ENCODE measurements at regions not wholly inside any gene's neighbourhood (a gene's known extent, or its start where the extent isn't known, plus 50 kb on each side); places are given as distances from the start of the nearest gene placed in this dataset.

GRCh38 chr2:129300456-129300855 is 679.0 kb upstream of the RAB6C start:
- no peaks in the 10 kb centered on the region for H3K4me1 ChIP-seq (ENCODE audit: control insufficient read depth, insufficient read depth, low read length, poor library complexity, severe bottlenecking)
- H3K27me3 ChIP-seq (replicated peaks; ENCODE audit: control insufficient read depth, insufficient read depth, low read length, poor library complexity, severe bottlenecking) = no peaks in the 10 kb centered on the region
- H3K4me3 ChIP-seq (ENCODE audit: insufficient read depth, low read depth, low read length, poor library complexity, severe bottlenecking) = no peak overlapping the region
- DNase-seq = no peak
- H3K27ac ChIP-seq (ENCODE audit: insufficient read depth, low read length, poor library complexity, severe bottlenecking) = no peak overlapping the region
- no peaks in the 10 kb centered on the region for H3K36me3 ChIP-seq (ENCODE audit: control insufficient read depth, insufficient read depth, low read length)
- no peaks in the 10 kb centered on the region for H3K9me3 ChIP-seq (ENCODE audit: control insufficient read depth, low read length)

GRCh38 chr2:129301431-129301913 is 678.0 kb upstream of the RAB6C start:
- no peak for DNase-seq
- Histone ChIP-seq H3K9me3 (ENCODE audit: control insufficient read depth, low read length) (no peaks in the 10 kb centered on the region), H3K27ac (ENCODE audit: insufficient read depth, low read length, poor library complexity, severe bottlenecking) (no peak overlapping the region), H3K4me3 (ENCODE audit: insufficient read depth, low read depth, low read length, poor library complexity, severe bottlenecking) (no peak overlapping the region), H3K4me1 (ENCODE audit: control insufficient read depth, insufficient read depth, low read length, poor library complexity, severe bottlenecking) (no peaks in the 10 kb centered on the region), H3K27me3 (replicated peaks; ENCODE audit: control insufficient read depth, insufficient read depth, low read length, poor library complexity, severe bottlenecking) (no peaks in the 10 kb centered on the region), H3K36me3 (ENCODE audit: control insufficient read depth, insufficient read depth, low read length) (no peaks in the 10 kb centered on the region)

GRCh38 chr2:129302106-129302505 is 677.4 kb upstream of the RAB6C start:
- no peak overlapping the region for H3K27ac ChIP-seq (ENCODE audit: insufficient read depth, low read length, poor library complexity, severe bottlenecking)
- H3K9me3 ChIP-seq (ENCODE audit: control insufficient read depth, low read length) = no peaks in the 10 kb centered on the region
- no peaks in the 10 kb centered on the region for H3K4me1 ChIP-seq (ENCODE audit: control insufficient read depth, insufficient read depth, low read length, poor library complexity, severe bottlenecking)
- H3K36me3 ChIP-seq (ENCODE audit: control insufficient read depth, insufficient read depth, low read length) = no peaks in the 10 kb centered on the region
- no peak overlapping the region for H3K4me3 ChIP-seq (ENCODE audit: insufficient read depth, low read depth, low read length, poor library complexity, severe bottlenecking)
- DNase-seq = no peak
- H3K27me3 ChIP-seq (replicated peaks; ENCODE audit: control insufficient read depth, insufficient read depth, low read length, poor library complexity, severe bottlenecking) = no peaks in the 10 kb centered on the region

- H3K4me3 ChIP-seq (ENCODE audit: insufficient read depth, low read depth, low read length, poor library complexity, severe bottlenecking) = no peak overlapping the region
- H3K27me3 ChIP-seq (replicated peaks; ENCODE audit: control insufficient read depth, insufficient read depth, low read length, poor library complexity, severe bottlenecking) = no peaks in the 10 kb centered on the region
- no peaks in the 10 kb centered on the region for H3K9me3 ChIP-seq (ENCODE audit: control insufficient read depth, low read length)
- no peak overlapping the region for H3K27ac ChIP-seq (ENCODE audit: insufficient read depth, low read length, poor library complexity, severe bottlenecking)
- no peak for DNase-seq
- no peaks in the 10 kb centered on the region for H3K36me3 ChIP-seq (ENCODE audit: control insufficient read depth, insufficient read depth, low read length)
- no peaks in the 10 kb centered on the region for H3K4me1 ChIP-seq (ENCODE audit: control insufficient read depth, insufficient read depth, low read length, poor library complexity, severe bottlenecking)
Measured at GRCh38 chr2:129302561-129303183, 676.8 kb upstream of the RAB6C start.

- Histone ChIP-seq H3K4me3 (ENCODE audit: insufficient read depth, low read depth, low read length, poor library complexity, severe bottlenecking) (no peak overlapping the region), H3K4me1 (ENCODE audit: control insufficient read depth, insufficient read depth, low read length, poor library complexity, severe bottlenecking) (no peaks in the 10 kb centered on the region), H3K36me3 (ENCODE audit: control insufficient read depth, insufficient read depth, low read length) (no peaks in the 10 kb centered on the region), H3K27me3 (replicated peaks; ENCODE audit: control insufficient read depth, insufficient read depth, low read length, poor library complexity, severe bottlenecking) (no peaks in the 10 kb centered on the region), H3K27ac (ENCODE audit: insufficient read depth, low read length, poor library complexity, severe bottlenecking) (no peak overlapping the region), H3K9me3 (ENCODE audit: control insufficient read depth, low read length) (no peaks in the 10 kb centered on the region)
- no peak for DNase-seq
Measured at GRCh38 chr2:129314120-129314519, 665.3 kb upstream of the RAB6C start.

- no peaks in the 10 kb centered on the region for H3K27me3 ChIP-seq (replicated peaks; ENCODE audit: control insufficient read depth, insufficient read depth, low read length, poor library complexity, severe bottlenecking)
Measured at GRCh38 chr2:129318581-129319421, 660.7 kb upstream of the RAB6C start.

GRCh38 chr2:129319422-129319717 is 660.1 kb upstream of the RAB6C start:
- no peak for DNase-seq
- H3K4me3 ChIP-seq (ENCODE audit: insufficient read depth, low read depth, low read length, poor library complexity, severe bottlenecking) = no peak overlapping the region
- H3K4me1 ChIP-seq (ENCODE audit: control insufficient read depth, insufficient read depth, low read length, poor library complexity, severe bottlenecking) = no peaks in the 10 kb centered on the region
- H3K36me3 ChIP-seq (ENCODE audit: control insufficient read depth, insufficient read depth, low read length) = no peaks in the 10 kb centered on the region
- H3K27me3 ChIP-seq (replicated peaks; ENCODE audit: control insufficient read depth, insufficient read depth, low read length, poor library complexity, severe bottlenecking) = no peaks in the 10 kb centered on the region
- no peak overlapping the region for H3K27ac ChIP-seq (ENCODE audit: insufficient read depth, low read length, poor library complexity, severe bottlenecking)
- H3K9me3 ChIP-seq (ENCODE audit: control insufficient read depth, low read length) = no peaks in the 10 kb centered on the region

More at GRCh38 chr2:129318581-129319421, 660.7 kb upstream of the RAB6C start:
- Histone ChIP-seq H3K4me1 (ENCODE audit: control insufficient read depth, insufficient read depth, low read length, poor library complexity, severe bottlenecking) (no peaks in the 10 kb centered on the region), H3K9me3 (ENCODE audit: control insufficient read depth, low read length) (no peaks in the 10 kb centered on the region), H3K27ac (ENCODE audit: insufficient read depth, low read length, poor library complexity, severe bottlenecking) (no peak overlapping the region), H3K4me3 (ENCODE audit: insufficient read depth, low read depth, low read length, poor library complexity, severe bottlenecking) (no peak overlapping the region), H3K36me3 (ENCODE audit: control insufficient read depth, insufficient read depth, low read length) (no peaks in the 10 kb centered on the region)
- no peak for DNase-seq

GRCh38 chr2:129320288-129320687 is 659.2 kb upstream of the RAB6C start:
- DNase-seq = no peak
- Histone ChIP-seq H3K27me3 (replicated peaks; ENCODE audit: control insufficient read depth, insufficient read depth, low read length, poor library complexity, severe bottlenecking) (no peaks in the 10 kb centered on the region), H3K4me1 (ENCODE audit: control insufficient read depth, insufficient read depth, low read length, poor library complexity, severe bottlenecking) (no peaks in the 10 kb centered on the region), H3K27ac (ENCODE audit: insufficient read depth, low read length, poor library complexity, severe bottlenecking) (no peak overlapping the region), H3K4me3 (ENCODE audit: insufficient read depth, low read depth, low read length, poor library complexity, severe bottlenecking) (no peak overlapping the region), H3K36me3 (ENCODE audit: control insufficient read depth, insufficient read depth, low read length) (no peaks in the 10 kb centered on the region), H3K9me3 (ENCODE audit: control insufficient read depth, low read length) (no peaks in the 10 kb centered on the region)

- H3K27ac ChIP-seq (ENCODE audit: insufficient read depth, low read length, poor library complexity, severe bottlenecking) = no peak overlapping the region
- no peaks in the 10 kb centered on the region for H3K4me1 ChIP-seq (ENCODE audit: control insufficient read depth, insufficient read depth, low read length, poor library complexity, severe bottlenecking)
- H3K9me3 ChIP-seq (ENCODE audit: control insufficient read depth, low read length) = no peaks in the 10 kb centered on the region
- no peaks in the 10 kb centered on the region for H3K27me3 ChIP-seq (replicated peaks; ENCODE audit: control insufficient read depth, insufficient read depth, low read length, poor library complexity, severe bottlenecking)
- no peaks in the 10 kb centered on the region for H3K36me3 ChIP-seq (ENCODE audit: control insufficient read depth, insufficient read depth, low read length)
- DNase-seq = no peak
- no peak overlapping the region for H3K4me3 ChIP-seq (ENCODE audit: insufficient read depth, low read depth, low read length, poor library complexity, severe bottlenecking)
Measured at GRCh38 chr2:129324349-129324748, 655.1 kb upstream of the RAB6C start.

- no peaks in the 10 kb centered on the region for H3K9me3 ChIP-seq (ENCODE audit: control insufficient read depth, low read length)
- H3K4me1 ChIP-seq (ENCODE audit: control insufficient read depth, insufficient read depth, low read length, poor library complexity, severe bottlenecking) = no peaks in the 10 kb centered on the region
- H3K27me3 ChIP-seq (replicated peaks; ENCODE audit: control insufficient read depth, insufficient read depth, low read length, poor library complexity, severe bottlenecking) = no peaks in the 10 kb centered on the region
- no peak overlapping the region for H3K4me3 ChIP-seq (ENCODE audit: insufficient read depth, low read depth, low read length, poor library complexity, severe bottlenecking)
- no peak overlapping the region for H3K27ac ChIP-seq (ENCODE audit: insufficient read depth, low read length, poor library complexity, severe bottlenecking)
- no peaks in the 10 kb centered on the region for H3K36me3 ChIP-seq (ENCODE audit: control insufficient read depth, insufficient read depth, low read length)
- no peak for DNase-seq
Measured at GRCh38 chr2:129325151-129325550, 654.3 kb upstream of the RAB6C start.
